ENCODE measurements at regions not wholly inside any gene's neighbourhood (a gene's known extent, or its start where the extent isn't known, plus 50 kb on each side); places are given as distances from the start of the nearest gene placed in this dataset.

DNA sequence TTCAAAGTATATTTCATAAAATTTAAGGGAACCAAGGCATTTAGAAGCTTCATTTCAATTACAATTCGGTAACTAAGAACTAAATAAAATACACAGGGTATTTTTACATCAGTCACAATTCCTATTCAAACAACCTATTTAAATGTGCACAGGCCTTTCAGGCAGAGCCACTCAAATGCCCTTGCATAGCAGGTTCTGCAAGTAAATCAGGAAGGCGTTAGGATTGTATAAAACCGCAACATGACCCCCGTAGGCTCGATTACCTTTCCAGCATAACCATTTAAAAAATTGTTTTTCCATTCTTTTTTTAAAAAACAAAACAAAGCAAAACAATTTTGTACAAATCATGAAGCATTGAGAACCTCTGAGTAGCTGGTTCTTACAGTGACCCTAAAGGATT, 289.9 kb upstream of the SP8 start:
- TF ChIP-seq, protein P1, sequence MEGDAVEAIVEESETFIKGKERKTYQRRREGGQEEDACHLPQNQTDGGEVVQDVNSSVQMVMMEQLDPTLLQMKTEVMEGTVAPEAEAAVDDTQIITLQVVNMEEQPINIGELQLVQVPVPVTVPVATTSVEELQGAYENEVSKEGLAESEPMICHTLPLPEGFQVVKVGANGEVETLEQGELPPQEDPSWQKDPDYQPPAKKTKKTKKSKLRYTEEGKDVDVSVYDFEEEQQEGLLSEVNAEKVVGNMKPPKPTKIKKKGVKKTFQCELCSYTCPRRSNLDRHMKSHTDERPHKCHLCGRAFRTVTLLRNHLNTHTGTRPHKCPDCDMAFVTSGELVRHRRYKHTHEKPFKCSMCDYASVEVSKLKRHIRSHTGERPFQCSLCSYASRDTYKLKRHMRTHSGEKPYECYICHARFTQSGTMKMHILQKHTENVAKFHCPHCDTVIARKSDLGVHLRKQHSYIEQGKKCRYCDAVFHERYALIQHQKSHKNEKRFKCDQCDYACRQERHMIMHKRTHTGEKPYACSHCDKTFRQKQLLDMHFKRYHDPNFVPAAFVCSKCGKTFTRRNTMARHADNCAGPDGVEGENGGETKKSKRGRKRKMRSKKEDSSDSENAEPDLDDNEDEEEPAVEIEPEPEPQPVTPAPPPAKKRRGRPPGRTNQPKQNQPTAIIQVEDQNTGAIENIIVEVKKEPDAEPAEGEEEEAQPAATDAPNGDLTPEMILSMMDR (IDR thresholded peaks at IDR 0.05 in 2 of 3, conservative IDR thresholded peaks at IDR 0.05 in 1 of 3; ENCODE audit: borderline replicate concordance in 1 of 3, insufficient read depth in 1 of 3, low read depth in 2 of 3, low read length in 2 of 3) = no peak
- no peak for TF ChIP-seq ZNF274 (IDR thresholded peaks at IDR 0.05; ENCODE audit: low read depth, low read length)
- TF ChIP-seq, protein P2, sequence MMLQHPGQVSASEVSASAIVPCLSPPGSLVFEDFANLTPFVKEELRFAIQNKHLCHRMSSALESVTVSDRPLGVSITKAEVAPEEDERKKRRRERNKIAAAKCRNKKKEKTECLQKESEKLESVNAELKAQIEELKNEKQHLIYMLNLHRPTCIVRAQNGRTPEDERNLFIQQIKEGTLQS (IDR thresholded peaks at IDR 0.05) = no peak

Measured in HCT116 (cell line).